ENCODE measurements at regions not wholly inside any gene's neighbourhood (a gene's known extent, or its start where the extent isn't known, plus 50 kb on each side); places are given as distances from the start of the nearest gene placed in this dataset.

- no peak for TF ChIP-seq EGR1 (IDR thresholded peaks at IDR 0.05; ENCODE audit: low read depth in 2 of 2)
- no peak for TF ChIP-seq MAX (IDR thresholded peaks at IDR 0.05)
- TF ChIP-seq JUND (IDR thresholded peaks at IDR 0.05) = no peak
- no peak for TF ChIP-seq HNF4A (conservative IDR thresholded peaks at IDR 0.05)
- no peak for TF ChIP-seq RXRA (IDR thresholded peaks at IDR 0.05)
- TF ChIP-seq FOXA2 (IDR thresholded peaks at IDR 0.05) = no peak
- TF ChIP-seq HNF4G (IDR thresholded peaks at IDR 0.05) = no peak
- no peak for TF ChIP-seq GABPA (IDR thresholded peaks at IDR 0.05 in 1 of 2, conservative IDR thresholded peaks at IDR 0.05 in 1 of 2)
- no peak for TF ChIP-seq FOXA1 (IDR thresholded peaks at IDR 0.05)
- TF ChIP-seq TAF1 (conservative IDR thresholded peaks at IDR 0.05) = no peak
- TF ChIP-seq CTCF (IDR thresholded peaks at IDR 0.05; ENCODE audit: low read depth, low read length, missing input control) = no peak
- TF ChIP-seq ATF3 (IDR thresholded peaks at IDR 0.05) = no peak
- TF ChIP-seq RAD21 (IDR thresholded peaks at IDR 0.05) = no peak
- no peak for TF ChIP-seq REST (IDR thresholded peaks at IDR 0.05)
- TF ChIP-seq ZBTB33 (IDR thresholded peaks at IDR 0.05) = no peak
- no peak for TF ChIP-seq YY1 (IDR thresholded peaks at IDR 0.05)
- no peak for TF ChIP-seq NR2F2 (IDR thresholded peaks at IDR 0.05)
- no peak for TF ChIP-seq SP1 (IDR thresholded peaks at IDR 0.05)
- Histone ChIP-seq H3K36me3 (ENCODE audit: control insufficient read depth in 4 of 4, insufficient read depth in 3 of 4, low read depth in 1 of 4, low read length in 3 of 4) (no peaks in the 10 kb centered on the region), H3K27ac (ENCODE audit: low read depth in 1 of 2, low read length in 2 of 2) (no peak overlapping the region), H3K9me3 (ENCODE audit: control insufficient read depth in 4 of 4, low read length in 3 of 4) (no peaks in the 10 kb centered on the region), H3K4me1 (ENCODE audit: control insufficient read depth in 4 of 4, insufficient read depth in 4 of 4, low read length in 3 of 4) (no peaks in the 10 kb centered on the region), H3K27me3 (ENCODE audit: control insufficient read depth in 4 of 4, insufficient read depth in 4 of 4, low read length in 3 of 4) (no peaks in the 10 kb centered on the region), H3K9ac (ENCODE audit: low read depth in 1 of 2, low read length in 2 of 2) (no peak overlapping the region), H3K4me3 (ENCODE audit: low read depth in 1 of 3, low read length in 3 of 3) (no peak overlapping the region)
- WGBS = 84% methylated on average over 4 of the region's 4 CpGs
- no peak for DNase-seq (ENCODE audit: low spot score)
Measured at GRCh38 chr12:22796941-22797630, 172.1 kb downstream of the ETNK1 start.

All from liver (tissue), 8 donors.